ENCODE measurements at regions not wholly inside any gene's neighbourhood (a gene's known extent, or its start where the extent isn't known, plus 50 kb on each side); places are given as distances from the start of the nearest gene placed in this dataset.

GRCh38 chr18:51647942-51648341 lies 450.5 kb upstream of the MEX3C start:
- no peak for DNase-seq (ENCODE audit: low read depth in 2 of 2)

- no peak for DNase-seq (ENCODE audit: low read depth in 2 of 2)
Observed at GRCh38 chr18:51649796-51650195, 452.3 kb upstream of the MEX3C start.

GRCh38 chr18:51651761-51652160 lies 454.3 kb upstream of the MEX3C start:
- no peak for DNase-seq (ENCODE audit: low read depth in 2 of 2)

- no peak for DNase-seq (ENCODE audit: low read depth in 2 of 2)
Observed at GRCh38 chr18:51653507-51654213, 456.2 kb upstream of the MEX3C start.

- no peak for DNase-seq (ENCODE audit: low read depth in 2 of 2)
Observed at GRCh38 chr18:51654488-51655326, 457.2 kb upstream of the MEX3C start.

- DNase-seq (ENCODE audit: low read depth in 2 of 2), result no peak
Observed at GRCh38 chr18:51655327-51655698, 457.8 kb upstream of the MEX3C start.

- DNase-seq (ENCODE audit: low read depth in 2 of 2), result no peak
Observed at GRCh38 chr18:51656249-51656648, 458.8 kb upstream of the MEX3C start.

GRCh38 chr18:51658436-51658835 lies 461.0 kb upstream of the MEX3C start:
- no peak for DNase-seq (ENCODE audit: low read depth in 2 of 2)

- DNase-seq (ENCODE audit: low read depth in 2 of 2), result no peak
Observed at GRCh38 chr18:51659781-51660180, 462.3 kb upstream of the MEX3C start.

GRCh38 chr18:51660188-51660715 lies 462.8 kb upstream of the MEX3C start:
- DNase-seq (ENCODE audit: low read depth in 2 of 2), result no peak

- no peak for DNase-seq (ENCODE audit: low read depth in 2 of 2)
Observed at GRCh38 chr18:51664236-51664635, 466.8 kb upstream of the MEX3C start.

GRCh38 chr18:51666763-51667191 lies 469.3 kb upstream of the MEX3C start:
- peak; percentile 13 to 15 for DNase-seq (ENCODE audit: low read depth in 2 of 2)

- peak; percentile 20 to 26 for DNase-seq (ENCODE audit: low read depth in 2 of 2)
Observed at GRCh38 chr18:51668101-51668500, 470.6 kb upstream of the MEX3C start.

- DNase-seq (ENCODE audit: low read depth in 2 of 2), result no peak
Observed at GRCh38 chr18:51668607-51669006, 471.1 kb upstream of the MEX3C start.

- DNase-seq (ENCODE audit: low read depth in 2 of 2), result no peak
Observed at GRCh38 chr18:51686590-51686989, 489.1 kb upstream of the MEX3C start.

- DNase-seq (ENCODE audit: low read depth in 2 of 2), result no peak
Observed at GRCh38 chr18:51687845-51688585, 490.5 kb upstream of the MEX3C start.

- DNase-seq (ENCODE audit: low read depth in 2 of 2), result no peak
Observed at GRCh38 chr18:51692612-51693011, 495.1 kb upstream of the MEX3C start.

- no peak for DNase-seq (ENCODE audit: low read depth in 2 of 2)
Observed at GRCh38 chr18:51711298-51711889, 513.9 kb upstream of the MEX3C start.

- no peak for DNase-seq (ENCODE audit: low read depth in 2 of 2)
Observed at GRCh38 chr18:51712821-51713220, 515.3 kb upstream of the MEX3C start.

GRCh38 chr18:51716277-51716676 lies 518.8 kb upstream of the MEX3C start:
- DNase-seq (ENCODE audit: low read depth in 2 of 2), result no peak

GRCh38 chr18:51721388-51721787 lies 523.9 kb upstream of the MEX3C start:
- no peak for DNase-seq (ENCODE audit: low read depth in 2 of 2)

GRCh38 chr18:51721996-51722395 lies 524.5 kb upstream of the MEX3C start:
- peak; percentile 9 to 16 for DNase-seq (ENCODE audit: low read depth in 2 of 2)

All from fibroblast of skin of left quadriceps (primary cell).